Activated CD8-positive, alpha-beta memory T cell treated with anti-CD3 and anti-CD28 coated beads for 36 hours (primary cell): ENCODE measurements at regions not wholly inside any gene's neighbourhood (a gene's known extent, or its start where the extent isn't known, plus 50 kb on each side); places are given as distances from the start of the nearest gene placed in this dataset.

Experiments
- CTCF ChIA-PET: fragments of 350-600 bp; sonication (Branson Sonifier 250); formaldehyde crosslinking; loops from one replicate; lab custom pipeline; 2021; ENCODE audit warnings: antibody characterized with exemption; lab: Charles Lee
- POLR2A ChIA-PET: fragments of 350-600 bp; sonication (Branson Sonifier 250); formaldehyde crosslinking; loops from one replicate; lab custom pipeline; 2021; ENCODE audit warnings: antibody characterized with exemption; lab: Charles Lee

DNA sequence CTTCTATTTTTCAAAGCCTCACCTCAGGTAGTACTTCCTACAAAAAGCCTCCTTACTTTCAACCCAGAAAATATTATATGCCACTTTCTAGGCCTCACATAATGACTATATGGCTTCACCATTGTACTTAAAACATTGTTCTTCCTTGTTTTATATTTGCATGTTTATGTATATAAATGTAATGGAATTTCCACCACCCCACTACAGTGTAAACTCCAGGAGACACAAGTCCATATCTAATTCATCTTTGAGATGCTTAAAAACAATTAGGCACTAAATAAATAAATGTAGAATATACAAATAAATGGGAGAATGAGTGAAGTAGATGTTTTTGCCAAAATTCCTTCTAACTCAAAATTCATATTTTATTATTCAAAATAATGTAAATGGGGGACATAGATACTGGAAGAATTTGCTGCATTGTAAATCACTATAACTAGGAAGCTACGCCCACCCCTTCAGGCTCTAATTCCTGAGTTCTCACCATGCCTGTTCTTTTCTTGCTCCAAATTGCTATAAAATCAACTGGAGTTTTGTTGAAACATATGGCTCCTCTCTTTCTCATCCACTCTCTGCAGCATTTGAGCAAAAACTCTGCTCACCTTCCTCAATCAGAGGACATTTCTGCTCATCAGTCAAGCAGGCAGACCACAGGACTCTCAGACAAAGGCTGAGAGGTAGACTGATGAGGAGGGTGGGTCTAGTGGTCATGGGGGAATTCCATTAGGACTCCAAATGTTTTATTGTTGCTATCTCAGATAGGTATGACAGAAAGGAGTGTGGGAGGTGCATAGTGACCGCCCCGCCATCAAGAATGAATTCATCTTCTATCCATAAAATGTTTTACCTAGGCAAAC, 243.0 kb downstream of the HNMT start:
- CTCF ChIA-PET = no interaction called here
- POLR2A ChIA-PET = no interaction called here

DNA sequence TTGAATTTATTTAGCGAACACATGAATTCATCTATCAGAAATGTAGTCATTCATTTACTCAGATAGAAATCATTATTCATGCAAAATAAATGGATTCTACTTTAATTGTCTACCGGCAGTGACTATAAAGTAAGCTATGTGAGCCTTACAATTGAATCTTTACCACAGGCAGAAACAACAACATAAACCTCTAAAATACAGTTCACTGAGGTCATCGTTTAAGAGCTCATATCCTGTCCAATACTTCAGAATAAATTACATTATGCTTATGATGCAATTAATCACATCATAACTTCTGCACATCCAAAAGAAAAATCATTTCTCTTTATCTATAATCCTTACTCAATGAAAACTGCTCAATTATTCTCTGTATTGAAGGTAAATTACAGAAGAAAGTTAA, 244.7 kb downstream of the HNMT start:
- POLR2A ChIA-PET = no interaction called here
- CTCF ChIA-PET = interaction anchor here (0.7 kb wide), 1 partner anchor 16 kb away, joined by 3 read pairs; no protein-coding TSS in a partner anchor

DNA sequence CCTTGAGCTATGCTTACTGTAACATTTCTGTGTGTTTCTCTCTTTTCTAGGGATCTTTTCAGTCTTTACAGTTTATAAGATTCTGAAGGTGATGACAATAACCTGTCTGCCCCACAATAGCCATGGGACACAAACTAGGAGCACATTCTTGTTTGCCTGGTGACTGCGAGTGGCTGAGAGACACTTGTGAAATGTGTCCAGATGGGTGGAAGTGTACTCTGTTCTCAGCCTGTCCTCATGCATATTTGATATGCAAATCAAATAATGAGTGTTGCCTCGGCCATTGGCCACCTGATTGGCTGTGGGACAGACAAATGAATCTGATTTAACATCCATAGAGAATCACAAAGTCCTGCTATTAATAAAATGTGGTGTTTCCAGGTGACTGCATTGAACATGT, 246.2 kb downstream of the HNMT start:
- ChIA-PET POLR2A (no interaction called here), CTCF (no interaction called here)

DNA sequence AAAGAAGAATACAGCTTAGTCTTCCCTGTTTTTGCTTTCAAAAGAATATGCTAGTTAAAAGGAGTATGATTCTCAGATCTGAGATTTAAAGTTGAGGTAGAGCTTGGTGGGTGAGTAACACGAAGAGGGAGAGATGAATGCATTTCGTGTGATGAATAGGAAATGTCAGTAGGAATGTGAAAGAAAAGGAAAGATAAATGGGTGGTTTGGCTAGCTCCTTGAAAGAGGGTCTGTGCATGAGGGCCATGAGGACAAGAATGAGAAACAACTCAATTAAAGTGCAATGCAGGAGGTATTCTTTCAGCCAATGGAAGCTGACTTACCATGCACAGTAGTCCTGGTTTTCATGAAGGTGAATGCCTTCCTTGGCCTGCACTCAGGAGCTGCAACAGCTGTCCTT, 248.2 kb downstream of the HNMT start:
- POLR2A ChIA-PET = no interaction called here
- CTCF ChIA-PET = no interaction called here

DNA sequence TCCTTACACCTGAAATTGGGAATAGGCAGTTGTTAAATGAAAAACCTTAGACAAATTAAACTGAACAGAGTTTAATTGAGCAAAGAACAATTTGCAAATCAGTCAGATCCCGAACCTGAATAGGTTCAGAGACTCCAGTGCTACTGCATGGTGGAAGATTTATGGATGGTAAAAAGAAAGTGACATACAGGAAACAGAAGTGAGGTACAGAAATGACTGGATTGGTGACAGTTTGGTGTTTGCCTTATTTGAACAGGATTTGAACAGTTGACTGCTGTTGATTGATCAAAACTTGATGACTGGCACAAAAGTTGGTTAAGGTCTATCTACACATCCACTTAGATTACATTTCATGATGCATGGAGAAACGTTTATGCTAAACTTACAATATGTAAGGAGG, 248.8 kb downstream of the HNMT start:
- POLR2A ChIA-PET = no interaction called here

DNA sequence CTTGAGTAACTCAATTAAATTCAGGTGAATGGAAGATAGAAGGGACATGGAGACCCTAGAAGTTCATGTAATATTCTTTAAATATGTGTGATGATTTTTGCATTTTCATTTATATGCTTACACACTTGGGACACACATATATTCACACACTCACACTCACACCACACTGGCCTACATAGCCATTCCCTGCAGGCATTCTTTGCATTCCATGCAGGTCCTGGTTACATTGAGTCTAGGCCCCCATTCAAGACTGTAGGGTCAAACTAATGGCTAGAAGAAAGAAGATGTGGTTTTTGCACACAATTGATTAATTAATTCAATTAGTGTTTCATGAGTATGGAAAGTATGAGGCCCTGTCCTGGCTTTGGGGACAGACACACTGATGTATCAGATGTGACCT, 249.4 kb downstream of the HNMT start:
- CTCF ChIA-PET = no interaction called here

More for the DNA sequence above, 248.8 kb downstream of the HNMT start:
- CTCF ChIA-PET = no interaction called here

DNA sequence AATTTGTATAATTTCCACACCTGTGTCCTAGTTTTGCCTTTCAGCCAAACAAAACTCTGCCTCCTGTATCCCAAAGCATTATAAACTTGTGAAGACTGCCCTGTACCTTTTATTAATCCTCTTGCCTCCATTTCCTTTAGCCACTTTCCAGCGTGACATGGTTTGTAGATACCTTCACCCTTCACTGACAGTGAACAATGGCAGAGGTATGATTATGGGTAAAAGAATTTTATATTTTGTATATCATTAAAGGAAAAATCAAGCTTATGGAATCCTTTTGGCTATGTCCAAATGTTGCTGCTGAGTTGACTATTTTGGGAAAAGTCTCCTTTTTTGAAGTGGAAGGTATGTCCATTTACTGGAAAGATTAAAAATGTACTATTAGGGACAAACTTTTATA, 251.7 kb downstream of the HNMT start:
- CTCF ChIA-PET = no interaction called here
- POLR2A ChIA-PET = no interaction called here

More for the DNA sequence above, 249.4 kb downstream of the HNMT start:
- POLR2A ChIA-PET = no interaction called here

DNA sequence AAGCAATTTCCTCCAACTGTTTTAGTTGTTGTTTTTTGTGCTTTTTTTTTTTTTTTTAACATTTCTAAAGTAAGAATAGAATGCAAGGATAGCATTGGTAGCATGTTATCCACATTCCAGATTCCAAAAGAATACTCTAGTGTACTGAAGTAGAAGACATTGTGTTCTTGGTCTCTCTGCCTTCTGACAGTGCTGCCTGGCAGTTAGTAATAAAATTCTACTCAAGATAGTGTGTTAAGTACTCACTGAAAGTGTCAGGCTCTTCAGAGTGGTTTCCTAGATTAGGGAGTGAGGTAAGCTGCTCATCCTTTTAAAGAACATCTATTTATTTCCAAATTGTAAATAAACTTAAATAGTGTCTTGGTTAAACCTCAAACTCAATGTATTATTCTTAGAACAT, 253.7 kb downstream of the HNMT start:
- CTCF ChIA-PET = no interaction called here
- POLR2A ChIA-PET = no interaction called here

DNA sequence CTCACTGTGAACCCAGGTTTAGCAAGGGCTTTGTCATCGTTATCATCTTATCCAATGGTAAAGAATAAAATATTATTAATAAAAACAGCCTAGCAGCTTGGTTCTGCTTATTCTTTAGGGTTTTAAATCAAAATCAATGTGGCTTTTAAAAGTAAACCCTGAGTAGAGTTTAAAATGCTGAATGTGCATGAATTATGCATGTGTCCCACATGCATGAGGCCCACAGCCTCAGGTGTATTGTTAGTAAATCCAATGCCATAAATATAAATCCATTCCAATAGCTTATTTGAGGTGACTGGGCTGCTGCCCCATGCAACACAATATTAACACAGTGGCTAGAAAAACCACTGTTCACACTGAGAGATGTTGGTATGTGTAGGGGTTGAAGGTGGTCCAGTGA, 254.1 kb downstream of the HNMT start:
- ChIA-PET CTCF (no interaction called here), POLR2A (no interaction called here)

DNA sequence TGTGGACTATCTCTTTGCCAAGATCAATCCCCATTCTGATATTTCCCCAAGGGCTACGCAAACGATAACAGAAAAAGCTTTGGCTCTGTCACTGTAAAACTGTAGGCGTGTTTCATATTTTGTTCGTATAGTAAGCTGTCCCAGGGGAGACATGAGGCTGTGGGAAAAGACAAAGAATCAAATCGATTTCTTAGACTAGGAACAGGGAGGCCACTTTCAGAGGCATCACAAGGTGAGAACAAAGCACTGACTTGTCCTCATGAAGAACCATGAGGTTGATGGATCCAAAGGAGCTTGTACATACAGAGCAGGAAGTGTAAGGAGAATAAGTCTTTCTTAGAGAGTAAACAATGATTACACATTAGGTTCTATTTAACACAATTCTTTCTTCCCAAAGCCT, 255.7 kb downstream of the HNMT start:
- ChIA-PET CTCF (no interaction called here), POLR2A (no interaction called here)

DNA sequence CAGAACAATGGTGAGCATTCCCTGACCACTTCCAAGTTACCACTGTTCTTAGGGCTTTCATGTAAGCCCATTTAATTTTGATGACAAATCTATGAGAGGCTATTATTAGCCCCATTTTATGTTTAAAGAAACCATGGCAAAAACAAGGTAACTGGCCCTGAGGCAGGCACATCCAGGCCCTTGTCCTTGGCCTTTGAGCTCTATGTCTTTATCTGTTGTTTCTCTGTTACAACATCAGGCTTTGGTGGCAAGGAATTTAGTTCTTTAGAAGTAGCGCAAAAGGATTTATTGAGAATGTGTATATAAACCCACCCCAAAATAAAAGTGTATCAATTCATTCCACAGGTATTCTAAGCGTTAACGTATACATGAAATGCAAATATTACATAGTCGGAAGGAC, 257.1 kb downstream of the HNMT start:
- POLR2A ChIA-PET = no interaction called here
- CTCF ChIA-PET = no interaction called here

DNA sequence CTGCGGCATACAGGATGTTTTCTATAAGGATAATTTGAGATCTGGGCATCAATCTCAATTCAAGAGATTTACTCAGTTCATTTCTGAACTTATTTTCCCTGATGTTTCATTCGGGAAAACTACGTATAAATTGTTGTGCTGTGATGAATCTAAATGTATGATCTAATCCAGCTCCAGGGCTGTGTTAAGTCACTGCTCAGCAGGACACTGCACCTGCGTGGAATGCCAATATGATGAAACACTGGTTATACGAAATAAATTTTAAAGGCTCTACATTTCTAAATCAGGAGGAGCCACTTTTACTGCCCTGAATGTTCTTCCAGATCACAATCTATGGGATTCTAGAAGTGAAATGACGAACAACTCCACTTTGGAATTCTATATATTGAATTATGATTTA, 259.0 kb downstream of the HNMT start:
- ChIA-PET POLR2A (no interaction called here), CTCF (no interaction called here)

DNA sequence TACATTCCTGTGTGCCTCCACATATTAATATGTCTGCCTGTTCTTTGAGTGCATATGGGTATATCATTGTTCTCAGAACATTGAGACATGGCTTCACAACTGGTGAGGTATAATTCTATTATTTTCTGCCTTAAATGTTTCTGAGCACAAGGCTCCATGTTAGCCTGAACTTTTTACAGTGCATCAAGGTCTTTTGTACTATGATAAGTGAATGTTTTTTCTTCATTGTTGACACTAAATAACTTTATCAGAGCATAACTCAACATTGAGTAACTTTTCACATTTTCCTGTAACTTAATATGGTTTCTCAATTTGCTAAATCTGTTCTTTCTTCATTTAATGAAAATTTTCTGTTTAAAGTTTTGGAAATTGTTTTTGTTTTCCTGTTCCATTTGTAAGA, 262.9 kb downstream of the HNMT start:
- CTCF ChIA-PET = no interaction called here
- POLR2A ChIA-PET = no interaction called here

DNA sequence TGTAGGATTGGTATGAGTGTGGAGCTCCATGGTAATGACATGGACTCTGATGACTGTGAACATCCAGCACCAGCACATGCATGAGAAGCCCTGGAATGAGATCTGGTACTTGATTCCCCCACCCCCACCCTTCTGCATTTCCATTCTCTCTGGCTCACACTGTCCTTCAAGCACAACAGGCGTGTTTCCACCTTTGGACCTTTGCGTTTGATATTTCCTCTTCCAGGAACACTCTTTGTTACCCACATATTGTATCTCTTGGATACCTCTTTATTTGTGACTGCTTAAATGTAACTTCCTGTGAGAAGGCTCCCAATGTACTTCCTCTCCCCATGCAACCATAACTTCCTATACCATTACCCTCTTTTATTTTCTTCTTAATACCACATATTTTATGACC, 263.8 kb downstream of the HNMT start:
- ChIA-PET POLR2A (no interaction called here), CTCF (no interaction called here)

DNA sequence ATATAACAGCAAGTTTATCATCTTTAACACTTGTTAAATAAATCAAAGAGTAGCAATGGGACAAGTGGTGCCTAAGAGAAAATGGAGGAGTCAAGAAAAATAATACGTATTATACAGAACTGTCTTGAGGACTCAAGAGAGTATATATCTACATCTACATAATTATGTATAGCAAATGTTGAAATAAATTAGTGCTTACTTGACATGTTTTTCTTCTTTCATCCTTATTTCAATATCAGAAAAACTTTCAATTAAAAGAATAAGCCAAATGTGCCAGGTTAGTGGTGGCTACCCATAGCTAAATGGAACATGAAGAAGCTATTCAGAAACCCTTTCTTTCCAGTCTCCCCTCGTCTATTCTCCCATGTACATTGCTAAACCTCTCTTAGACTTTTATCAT, 267.3 kb upstream of the SPOPL start:
- POLR2A ChIA-PET = no interaction called here
- CTCF ChIA-PET = no interaction called here

DNA sequence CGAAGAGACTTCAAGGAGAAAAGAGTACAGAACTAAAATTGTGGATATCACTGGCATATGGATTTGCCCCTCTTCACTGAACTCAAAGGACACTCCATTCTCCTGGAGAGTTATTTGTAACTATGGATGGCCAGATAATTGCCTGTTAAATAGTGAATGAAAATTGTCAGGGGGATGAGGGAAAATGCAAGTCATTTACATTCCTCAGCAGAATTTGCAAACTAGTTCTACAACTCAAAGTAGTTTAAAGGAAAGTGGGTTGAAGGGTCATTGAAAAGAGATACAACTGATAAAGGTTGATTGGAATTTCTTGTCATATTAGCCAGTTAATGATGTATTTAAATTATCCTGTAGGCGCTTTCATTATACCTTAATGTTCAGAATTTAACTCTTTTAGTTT, 266.5 kb upstream of the SPOPL start:
- ChIA-PET CTCF (no interaction called here), POLR2A (no interaction called here)

DNA sequence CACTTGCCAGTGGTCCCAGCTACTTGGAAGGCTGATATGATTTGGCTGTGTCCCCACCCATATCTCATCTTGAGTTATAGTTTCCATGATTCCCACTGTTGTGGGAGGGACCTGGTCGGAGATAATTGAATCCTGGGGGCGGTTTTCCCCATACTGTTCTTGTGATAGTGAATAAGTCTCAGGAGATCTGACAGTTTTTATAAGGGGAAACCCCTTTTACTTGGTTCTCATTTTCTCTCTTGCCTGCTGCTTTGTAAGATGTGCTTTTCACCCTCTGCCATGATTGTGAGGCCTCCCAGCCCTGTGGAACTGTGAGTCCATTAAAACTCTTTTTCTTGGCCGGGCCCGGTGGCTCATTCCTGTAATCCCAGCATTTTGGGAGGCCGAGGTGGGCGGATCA, 265.4 kb upstream of the SPOPL start:
- CTCF ChIA-PET = no interaction called here
- POLR2A ChIA-PET = no interaction called here

DNA sequence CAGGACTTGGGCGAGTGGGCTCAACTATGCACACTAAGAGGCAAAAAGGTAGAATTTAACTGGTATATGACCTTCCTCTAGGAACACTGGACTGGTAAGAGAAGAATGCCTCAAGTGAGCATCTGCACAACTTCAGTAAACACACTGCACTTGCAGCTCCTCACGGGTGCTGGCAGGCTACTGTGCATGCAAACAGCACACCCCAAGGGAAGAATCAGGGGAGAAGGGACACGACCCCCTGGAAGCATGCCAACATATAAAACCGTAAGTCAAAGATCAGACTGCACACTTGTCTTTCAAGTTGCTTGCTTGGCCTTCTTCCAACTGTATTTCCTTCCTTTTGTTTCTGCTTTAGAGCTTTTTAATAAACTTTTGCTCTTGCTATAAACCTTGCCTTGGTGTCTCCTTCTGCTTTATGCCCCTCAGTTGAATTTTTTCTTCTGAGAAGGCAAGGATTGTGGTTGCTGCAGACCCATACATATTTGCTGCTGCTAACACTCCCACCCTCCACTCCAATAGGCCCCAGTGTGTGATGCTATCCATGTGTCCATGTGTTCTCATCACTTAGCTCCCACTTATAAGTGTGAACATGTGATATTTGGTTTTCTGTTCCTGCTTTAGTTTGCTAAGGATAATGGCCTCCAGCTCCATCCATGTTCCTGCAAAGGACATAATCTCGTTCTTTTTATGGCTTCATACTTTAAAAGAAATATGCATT, 263.7 kb upstream of the SPOPL start:
- ChIA-PET POLR2A (no interaction called here), CTCF (no interaction called here)

DNA sequence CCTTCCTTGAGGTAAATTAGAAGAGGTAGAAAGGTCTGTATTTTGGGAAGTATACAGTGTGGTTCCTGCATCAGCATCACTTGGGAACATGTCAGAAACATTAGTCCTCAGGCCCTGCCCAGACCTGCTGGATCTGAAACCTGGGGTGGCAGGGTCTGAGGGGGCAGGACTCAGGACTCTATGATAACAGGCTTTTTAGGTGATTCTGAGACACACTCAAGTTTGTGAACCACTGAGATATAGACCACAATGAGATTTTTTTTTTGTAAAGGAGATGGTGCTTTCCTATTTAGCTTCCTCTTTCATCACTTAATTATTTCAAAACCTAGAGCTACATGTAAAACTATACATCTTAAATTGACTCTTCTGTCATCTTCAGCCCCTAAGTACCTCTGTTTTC, 262.7 kb upstream of the SPOPL start:
- ChIA-PET POLR2A (no interaction called here), CTCF (no interaction called here)

DNA sequence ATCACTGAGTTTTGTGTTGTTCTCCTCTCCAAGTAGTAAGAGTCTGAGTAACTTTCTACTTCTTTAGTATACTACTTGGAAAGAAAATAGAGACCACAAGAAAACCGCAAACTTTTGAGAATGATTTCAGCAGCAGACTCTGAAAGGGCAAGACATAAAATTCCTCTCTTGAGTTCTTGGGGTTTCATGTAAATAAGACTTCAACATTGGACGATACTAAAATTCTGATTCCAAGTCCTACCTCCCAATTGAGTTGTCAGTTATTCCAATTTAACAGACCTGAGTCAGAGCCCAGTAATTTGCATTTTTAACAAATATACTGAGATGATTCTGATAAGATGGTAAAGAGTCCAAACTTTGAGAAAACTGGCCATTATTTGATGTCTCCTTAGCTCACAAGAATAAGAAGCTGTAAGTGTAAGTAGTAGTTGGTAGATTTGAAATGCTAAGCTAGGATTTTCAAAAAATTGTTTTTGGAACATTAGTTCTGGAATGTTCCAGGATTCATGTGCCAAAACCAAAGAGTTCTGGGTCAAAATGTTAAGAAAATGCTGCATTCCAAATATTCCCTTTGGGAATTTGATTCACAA, 261.6 kb upstream of the SPOPL start:
- CTCF ChIA-PET = interaction anchor here (0.9 kb wide), 1 partner anchor 9 kb away, joined by 3 read pairs; no protein-coding TSS in a partner anchor

DNA sequence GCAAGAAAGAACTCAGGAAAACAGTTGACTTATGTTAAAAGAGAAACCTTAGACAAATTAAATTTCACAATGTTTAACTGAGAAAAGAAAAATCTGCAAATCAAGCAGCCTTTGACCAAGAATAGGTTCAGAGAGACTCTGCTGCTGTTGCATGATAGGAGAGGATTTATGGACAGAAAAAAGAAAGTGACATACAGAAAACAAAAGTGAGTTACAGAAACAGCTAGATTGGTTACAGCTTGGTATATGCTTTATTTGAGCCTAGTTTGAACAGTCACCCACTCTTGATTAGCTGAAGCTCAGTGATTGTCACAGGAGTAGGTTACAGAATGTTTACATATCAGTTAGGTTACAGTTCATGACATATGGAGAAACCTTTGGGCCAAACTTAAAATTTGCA, 258.2 kb upstream of the SPOPL start:
- POLR2A ChIA-PET = no interaction called here
- CTCF ChIA-PET = no interaction called here

More for the DNA sequence above, 261.6 kb upstream of the SPOPL start:
- POLR2A ChIA-PET = no interaction called here
